Right cardiac atrium (tissue), 5 donors: ENCODE measurements at regions not wholly inside any gene's neighbourhood (a gene's known extent, or its start where the extent isn't known, plus 50 kb on each side); places are given as distances from the start of the nearest gene placed in this dataset.

ENCODE experiments used
- ATAC-seq, 2 donors: fragments of 200-7000 bp; cut with Tn5 transposase; one replicate each; pipeline versions ENCODE4 v1.8.0 to v1.9.1; 2020; ENCODE audit warnings: moderate library complexity in 2 of 2, mild to moderate bottlenecking in 1 of 2
- DNase-seq, 3 donors: peaks; one replicate each; pipeline ENCODE4 v3.0.0-alpha.2; 2020
- H3K27ac ChIP-seq: one replicate; pipeline ENCODE4 v1.5.1; 2013; ENCODE audit warnings: mild to moderate bottlenecking, low read length, control low read depth, moderate library complexity
- H3K27me3 ChIP-seq: one replicate; pipeline ENCODE4 v1.6.1; 2013; ENCODE audit not compliant: control insufficient read depth, insufficient read depth
- H3K4me1 ChIP-seq: one replicate; pipeline ENCODE4 v1.6.1; 2013; ENCODE audit warnings: low read length; ENCODE audit not compliant: control insufficient read depth, insufficient read depth
- H3K4me3 ChIP-seq: one replicate; pipeline ENCODE4 v1.5.1; 2013; ENCODE audit warnings: low read length, control low read depth
- H3K9me3 ChIP-seq: one replicate; pipeline ENCODE4 v1.6.1; 2013; ENCODE audit warnings: low read length; ENCODE audit not compliant: control insufficient read depth
- WGBS: extraction: QIAGEN DNeasy Blood & Tissue Kit; methylation state at CpG from one replicate; pipeline ENCODE4 v1.1.7; 2013; 5-methylcytosine and 5-hydroxymethylcytosine counted together
- intact Hi-C, 4 donors: fragments of 100-400 bp; cut with DNase I; formaldehyde crosslinking; loops; one replicate each; pipeline versions ENCODE4 v1.11.0 to v1.14.0; 2022 to 2023
- donor health status: healthy with polysubstance abuse.
- donor health status: DM: no; HTN: yes; CAD: no.
- donor health status: DM: no; HTN: no; CAD: no.
- donor health status: DM: no; HTN: yes; CAD: no; lungs with severe emphysema.
- donor health status: DM: yes; HTN: yes; CAD: no.

- no peaks in the 10 kb centered on the region for H3K4me1 ChIP-seq
- H3K4me3 ChIP-seq: no peak overlapping the region
- ATAC-seq (no peak), DNase-seq (no peak)
- no peaks in the 10 kb centered on the region for H3K9me3 ChIP-seq
- no peaks in the 10 kb centered on the region for H3K27me3 ChIP-seq
- H3K27ac ChIP-seq: no peak overlapping the region
- intact Hi-C loops: no loop called here
These were observed 363.9 kb upstream of the PPP1R2C start for GRCh38 chrX:43141885-43142284.

GRCh38 chrX:43148305-43148704, 370.3 kb upstream of the PPP1R2C start:
- Histone ChIP-seq H3K27ac (no peak overlapping the region), H3K4me1 (no peaks in the 10 kb centered on the region), H3K4me3 (no peak overlapping the region), H3K9me3 (no peaks in the 10 kb centered on the region), H3K27me3 (no peaks in the 10 kb centered on the region)
- intact Hi-C loops: no loop called here
- 89% methylated on average over 3 of the region's 3 CpGs for WGBS
- DNase-seq (no peak), ATAC-seq (no peak)

- intact Hi-C loops: no loop called here
- WGBS: 71% methylated on average over 5 of the region's 5 CpGs
- Histone ChIP-seq H3K9me3 (no peaks in the 10 kb centered on the region), H3K4me3 (no peak overlapping the region), H3K27ac (no peak overlapping the region), H3K27me3 (no peaks in the 10 kb centered on the region), H3K4me1 (no peaks in the 10 kb centered on the region)
- no peak for DNase-seq
- no peak for ATAC-seq
These were observed 387.5 kb upstream of the PPP1R2C start for GRCh38 chrX:43165343-43165920.

GRCh38 chrX:43166874-43167273, 388.9 kb upstream of the PPP1R2C start:
- Histone ChIP-seq H3K4me3 (no peak overlapping the region), H3K27ac (no peak overlapping the region), H3K9me3 (no peaks in the 10 kb centered on the region), H3K27me3 (no peaks in the 10 kb centered on the region), H3K4me1 (no peaks in the 10 kb centered on the region)
- intact Hi-C loops: no loop called here
- no peak for ATAC-seq
- no peak for DNase-seq

- Histone ChIP-seq H3K27ac (no peak overlapping the region), H3K4me1 (no peaks in the 10 kb centered on the region), H3K9me3 (no peaks in the 10 kb centered on the region), H3K4me3 (no peak overlapping the region), H3K27me3 (no peaks in the 10 kb centered on the region)
- intact Hi-C loops: no loop called here
- WGBS: 51% methylated on average over 2 of the region's 2 CpGs
- ATAC-seq (no peak), DNase-seq (no peak)
These were observed 397.5 kb upstream of the PPP1R2C start for GRCh38 chrX:43175434-43175833.

GRCh38 chrX:43176686-43177085, 398.7 kb upstream of the PPP1R2C start:
- 89% methylated on average over 6 of the region's 6 CpGs for WGBS
- Histone ChIP-seq H3K9me3 (no peaks in the 10 kb centered on the region), H3K4me3 (no peak overlapping the region), H3K27ac (no peak overlapping the region), H3K27me3 (no peaks in the 10 kb centered on the region), H3K4me1 (no peaks in the 10 kb centered on the region)
- ATAC-seq (no peak), DNase-seq (no peak)
- intact Hi-C loops: no loop called here

GRCh38 chrX:43188296-43188695, 410.3 kb upstream of the PPP1R2C start:
- no peaks in the 10 kb centered on the region for H3K9me3 ChIP-seq
- intact Hi-C loops: no loop called here
- WGBS: 100% methylated on average over 1 of the region's 1 CpG

GRCh38 chrX:43211570-43211969, 433.6 kb upstream of the PPP1R2C start:
- no peaks in the 10 kb centered on the region for H3K4me1 ChIP-seq
- no peak overlapping the region for H3K27ac ChIP-seq
- H3K27me3 ChIP-seq: no peaks in the 10 kb centered on the region
- no peak for ATAC-seq
- no peaks in the 10 kb centered on the region for H3K9me3 ChIP-seq
- intact Hi-C loops: no loop called here
- no peak overlapping the region for H3K4me3 ChIP-seq
- DNase-seq: no peak

More at GRCh38 chrX:43188296-43188695, 410.3 kb upstream of the PPP1R2C start:
- no peaks in the 10 kb centered on the region for H3K27me3 ChIP-seq
- ATAC-seq (no peak), DNase-seq (no peak)
- H3K27ac ChIP-seq: no peak overlapping the region
- H3K4me3 ChIP-seq: no peak overlapping the region
- H3K4me1 ChIP-seq: no peaks in the 10 kb centered on the region

- no peak overlapping the region for H3K27ac ChIP-seq
- intact Hi-C loops: no loop called here
- ATAC-seq (no peak), DNase-seq (no peak)
- H3K4me1 ChIP-seq: no peaks in the 10 kb centered on the region
- no peaks in the 10 kb centered on the region for H3K27me3 ChIP-seq
- no peak overlapping the region for H3K4me3 ChIP-seq
- no peaks in the 10 kb centered on the region for H3K9me3 ChIP-seq
- 12% methylated on average over 2 of the region's 2 CpGs for WGBS
These were observed 437.9 kb upstream of the MAOA start for GRCh38 chrX:43218198-43218597.

GRCh38 chrX:43224496-43224895, 431.6 kb upstream of the MAOA start:
- no peak for DNase-seq
- Histone ChIP-seq H3K27ac (no peak overlapping the region), H3K9me3 (no peaks in the 10 kb centered on the region), H3K4me1 (no peaks in the 10 kb centered on the region), H3K27me3 (no peaks in the 10 kb centered on the region), H3K4me3 (no peak overlapping the region)
- no peak for ATAC-seq
- intact Hi-C loops: no loop called here

GRCh38 chrX:43225626-43226328, 430.3 kb upstream of the MAOA start:
- no peaks in the 10 kb centered on the region for H3K9me3 ChIP-seq
- H3K4me3 ChIP-seq: no peak overlapping the region
- DNase-seq (no peak), ATAC-seq (no peak)
- H3K4me1 ChIP-seq: no peaks in the 10 kb centered on the region
- WGBS: 90% methylated on average over 3 of the region's 3 CpGs
- intact Hi-C loops: no loop called here
- H3K27ac ChIP-seq: no peak overlapping the region
- H3K27me3 ChIP-seq: no peaks in the 10 kb centered on the region

GRCh38 chrX:43238461-43238945, 417.6 kb upstream of the MAOA start:
- Histone ChIP-seq H3K4me3 (no peak overlapping the region), H3K27ac (no peak overlapping the region), H3K4me1 (no peaks in the 10 kb centered on the region), H3K9me3 (no peaks in the 10 kb centered on the region), H3K27me3 (no peaks in the 10 kb centered on the region)
- WGBS: 46% methylated on average over 1 of the region's 1 CpG
- intact Hi-C loops: no loop called here
- DNase-seq (peak in 1 of 3 donors; percentile 17), ATAC-seq (no peak)
